GM19372 (cell line): ENCODE measurements at regions not wholly inside any gene's neighbourhood (a gene's known extent, or its start where the extent isn't known, plus 50 kb on each side); places are given as distances from the start of the nearest gene placed in this dataset.

Source experiments
- ATAC-seq: cut with Tn5 transposase; IDR thresholded peaks from one replicate; pipeline ENCODE4 v1.9.1; 2021; ENCODE audit warnings: mild to moderate bottlenecking, low read depth, moderate library complexity; ENCODE audit not compliant: unreplicated experiment

- no peak for ATAC-seq
Observed at GRCh38 chr6:8223678-8224077, 121.3 kb upstream of the EEF1E1 start.

- ATAC-seq = peak; percentile 67
Observed at GRCh38 chr6:8219352-8219943, 117.1 kb upstream of the EEF1E1 start.

GRCh38 chr6:8218861-8219260 is 116.5 kb upstream of the EEF1E1 start:
- ATAC-seq = no peak

GRCh38 chr6:8215631-8216030 is 113.3 kb upstream of the EEF1E1 start:
- no peak for ATAC-seq

GRCh38 chr6:8213995-8214394 is 111.6 kb upstream of the EEF1E1 start:
- ATAC-seq = no peak

GRCh38 chr6:8212720-8213434 is 110.5 kb upstream of the EEF1E1 start:
- ATAC-seq = no peak

- no peak for ATAC-seq
Observed at GRCh38 chr6:8207869-8208191, 105.5 kb upstream of the EEF1E1 start.

GRCh38 chr6:8207191-8207868 is 105.0 kb upstream of the EEF1E1 start:
- ATAC-seq = no peak

- ATAC-seq = no peak
Observed at GRCh38 chr6:8203337-8203736, 101.0 kb upstream of the EEF1E1 start.

GRCh38 chr6:8201679-8202078 is 99.3 kb upstream of the EEF1E1 start:
- no peak for ATAC-seq

- ATAC-seq = no peak
Observed at GRCh38 chr6:8200255-8200654, 97.9 kb upstream of the EEF1E1 start.

GRCh38 chr6:8195714-8196102 is 93.4 kb upstream of the EEF1E1 start:
- no peak for ATAC-seq

GRCh38 chr6:8195040-8195713 is 92.8 kb upstream of the EEF1E1 start:
- no peak for ATAC-seq

GRCh38 chr6:8194490-8194889 is 92.1 kb upstream of the EEF1E1 start:
- ATAC-seq = no peak

- no peak for ATAC-seq
Observed at GRCh38 chr6:8193541-8193940, 91.2 kb upstream of the EEF1E1 start.

GRCh38 chr6:8192597-8192996 is 90.2 kb upstream of the EEF1E1 start:
- no peak for ATAC-seq

GRCh38 chr6:8192067-8192466 is 89.7 kb upstream of the EEF1E1 start:
- no peak for ATAC-seq

- no peak for ATAC-seq
Observed at GRCh38 chr6:8191629-8192028, 89.3 kb upstream of the EEF1E1 start.

- ATAC-seq = no peak
Observed at GRCh38 chr6:8187209-8187608, 84.9 kb upstream of the EEF1E1 start.

- no peak for ATAC-seq
Observed at GRCh38 chr6:8182902-8183665, 80.7 kb upstream of the EEF1E1 start.
